GM20000 (cell line): ENCODE measurements at regions not wholly inside any gene's neighbourhood (a gene's known extent, or its start where the extent isn't known, plus 50 kb on each side); places are given as distances from the start of the nearest gene placed in this dataset.

ENCODE experiments used
- DNase-seq: peaks from one replicate; pipeline ENCODE4 v3.0.0; 2012; ENCODE audit warnings: low spot score
- CTCF ChIP-seq: IDR thresholded peaks from 2 replicates; pipeline ENCODE4 v1.5.1; 2012; ENCODE audit warnings: mild to moderate bottlenecking, control low read depth; ENCODE audit errors: extremely low read depth, missing control alignments

DNA sequence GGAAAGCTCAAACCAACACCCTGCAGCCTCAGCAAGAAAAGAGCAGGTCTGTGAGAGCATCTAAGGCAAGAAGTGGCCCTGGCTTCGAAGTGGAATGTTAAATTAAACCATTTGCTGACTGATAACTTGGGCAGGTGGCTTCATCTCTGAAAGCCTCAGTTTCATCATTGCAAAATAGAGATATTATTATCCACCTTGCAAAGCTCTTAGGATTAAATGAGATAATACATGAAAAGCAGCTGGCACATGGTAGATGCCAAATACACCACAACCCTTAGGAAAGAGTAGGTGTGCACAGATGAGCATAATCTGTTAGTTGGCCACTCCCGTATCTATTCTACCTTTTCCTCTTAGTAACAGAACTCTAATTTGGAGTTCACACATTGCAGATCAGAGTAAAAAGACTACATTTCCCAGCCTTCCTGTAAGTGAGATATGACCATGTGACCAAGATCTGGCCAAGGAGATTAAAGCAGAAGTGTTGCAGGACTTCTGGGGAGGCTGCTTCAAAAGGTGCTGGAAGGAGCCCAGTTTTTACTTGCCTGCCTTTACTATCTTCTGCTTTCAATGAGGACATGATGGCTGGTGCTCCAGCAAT lies 288.7 kb downstream of the SOX9 start:
- DNase-seq = no peak
- TF ChIP-seq CTCF = no peak

- no peak for DNase-seq
- TF ChIP-seq CTCF = no peak
Measured at GRCh38 chr17:72411124-72411563, 290.3 kb downstream of the SOX9 start.

DNA sequence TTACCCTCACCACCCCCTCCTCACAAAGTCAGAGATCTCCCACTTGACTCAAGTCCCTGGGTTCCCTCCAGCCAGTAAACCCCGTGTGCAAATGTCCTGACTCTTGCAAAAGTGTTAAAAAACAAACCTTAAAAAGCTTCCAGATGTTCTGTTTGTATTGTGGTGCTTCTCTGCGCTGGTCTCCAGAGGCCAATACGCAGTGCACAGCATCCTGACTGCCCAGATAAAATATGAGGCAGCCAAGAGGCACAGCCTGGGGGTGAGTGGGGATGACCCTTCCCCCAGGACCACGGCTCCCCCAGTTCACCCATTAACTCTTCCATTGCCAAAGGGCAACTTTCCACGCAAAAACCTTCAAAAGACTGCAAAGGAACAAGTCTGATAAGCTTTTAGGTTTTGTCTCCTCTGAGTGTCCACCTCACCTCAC lies 291.8 kb downstream of the SOX9 start:
- TF ChIP-seq CTCF = no peak
- DNase-seq = no peak

- DNase-seq = no peak
Measured at GRCh38 chr17:72413077-72414031, 292.5 kb downstream of the SOX9 start.

DNA sequence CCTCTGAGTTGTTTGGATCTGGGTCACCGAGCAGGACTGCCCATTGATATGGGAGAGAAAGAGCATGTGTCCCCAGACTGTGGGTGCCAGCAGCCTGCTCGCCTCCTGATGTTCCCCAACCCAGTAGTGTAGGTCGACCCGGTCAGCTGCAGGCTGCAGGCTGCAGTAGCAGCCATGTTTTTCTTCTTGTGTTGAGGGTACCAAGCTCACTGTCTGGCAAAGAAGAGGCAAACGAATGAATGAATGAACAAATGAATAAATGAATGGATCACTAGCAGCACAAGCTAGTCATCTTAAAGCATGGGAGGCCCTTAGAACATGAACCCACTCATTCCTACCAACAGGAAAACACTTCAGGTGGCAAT lies 293.2 kb downstream of the SOX9 start:
- TF ChIP-seq CTCF = no peak
- DNase-seq = no peak

More at GRCh38 chr17:72413077-72414031, 292.5 kb downstream of the SOX9 start:
- TF ChIP-seq CTCF = no peak

- TF ChIP-seq CTCF = no peak
- no peak for DNase-seq
Measured at GRCh38 chr17:72414967-72415853, 294.4 kb downstream of the SOX9 start.
